HepG2 (cell line): ENCODE measurements at regions not wholly inside any gene's neighbourhood (a gene's known extent, or its start where the extent isn't known, plus 50 kb on each side); places are given as distances from the start of the nearest gene placed in this dataset.

Experiments
- AHDC1 ChIP-seq: sonication (generic); formaldehyde crosslinking; IDR thresholded peaks from 2 replicates; pipeline ENCODE4 v1.5.1; 2020; ENCODE audit warnings: mild to moderate bottlenecking, missing genetic modification reagents, borderline replicate concordance
- FOXA3 ChIP-seq: IDR thresholded peaks from 2 replicates; pipeline ENCODE4 v1.6.1; 2016; ENCODE audit warnings: missing genetic modification reagents, missing compliant biosample characterization
- HDAC1 ChIP-seq: sonication (generic); formaldehyde crosslinking; IDR thresholded peaks from 2 replicates; pipeline ENCODE4 v1.5.1; 2020; ENCODE audit warnings: mild to moderate bottlenecking, missing genetic modification reagents
- KDM3A ChIP-seq: IDR thresholded peaks from 2 replicates; pipeline ENCODE4 v1.6.1; 2018; ENCODE audit warnings: low read depth, missing compliant biosample characterization
- LCORL ChIP-seq, 2 experiments: fragments of 450-650 bp in 1 of 2; sonication (generic) in 1 of 2; formaldehyde crosslinking in 1 of 2; IDR thresholded peaks; 2 replicates each; pipeline versions ENCODE4 v1.5.0 to v1.6.1; 2017 to 2020; ENCODE audit warnings: antibody characterized with exemption in 1 of 2, missing genetic modification reagents in 1 of 2
- NFKB2 ChIP-seq: sonication (generic); formaldehyde crosslinking; IDR thresholded peaks from 2 replicates; pipeline ENCODE4 v1.4.0; 2020; ENCODE audit warnings: missing genetic modification reagents, borderline replicate concordance
- PCBP2 ChIP-seq: fragments of 200-400 bp; formaldehyde crosslinking; optimal IDR thresholded peaks from 2 replicates; pipeline ENCODE3; 2018; ENCODE audit warnings: low read length, low read depth; ENCODE audit not compliant: poor library complexity, severe bottlenecking
- SAP130 ChIP-seq: IDR thresholded peaks from 2 replicates; pipeline ENCODE4 v1.6.1; 2016; ENCODE audit warnings: low read depth
- ZBTB7B ChIP-seq: sonication (generic); formaldehyde crosslinking; IDR thresholded peaks from 2 replicates; pipeline ENCODE4 v1.4.0; 2020; ENCODE audit warnings: missing genetic modification reagents
- ZNF670 ChIP-seq: sonication (generic); formaldehyde crosslinking; IDR thresholded peaks from 2 replicates; pipeline ENCODE4 v1.8.0; 2022; ENCODE audit warnings: mild to moderate bottlenecking, missing genetic modification reagents, borderline replicate concordance

DNA sequence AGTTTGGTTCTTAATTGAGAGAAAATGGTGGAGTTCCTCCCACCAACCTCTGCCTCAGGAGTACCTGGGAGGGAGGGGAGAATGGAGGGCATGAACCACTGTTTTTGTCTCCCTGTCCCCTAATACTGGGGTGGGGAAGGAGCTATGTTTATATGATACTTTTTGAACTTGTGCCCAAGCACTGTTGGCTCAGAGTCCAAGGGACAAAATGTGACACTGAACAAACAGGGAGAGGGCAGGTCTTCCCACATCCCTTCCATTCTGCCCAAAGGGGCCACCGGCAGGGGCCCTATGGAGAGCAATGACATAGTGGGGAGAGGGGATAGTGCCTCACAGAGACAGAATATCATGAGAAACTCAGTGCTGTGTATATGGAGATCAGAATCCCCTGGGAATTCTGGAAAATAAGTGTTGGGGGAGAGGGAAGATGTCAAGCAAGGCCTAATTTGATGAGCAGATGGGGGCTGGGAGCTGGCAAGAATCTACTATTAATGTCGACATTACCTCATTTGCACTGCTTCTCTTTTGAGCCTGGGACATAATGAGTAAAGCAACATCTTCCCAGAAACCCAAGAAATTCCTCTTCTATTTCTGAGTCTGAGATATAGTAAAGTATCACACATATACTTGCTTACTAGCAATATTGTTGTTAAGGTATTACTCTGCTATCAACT lies 180.6 kb downstream of the CYP26A1 start (continued):
- peak; percentile 87; the same call in 1 of the 2 replicates for TF ChIP-seq AHDC1 (CRISPR knock-in tag)
- TF ChIP-seq ZBTB7B (CRISPR knock-in tag): peak; percentile 66; the same call in 1 of the 2 replicates
- TF ChIP-seq PCBP2: no peak
- peak; percentile 88 for TF ChIP-seq FOXA3 (CRISPR knock-in tag)
- no peak for TF ChIP-seq LCORL (IDR thresholded peaks at IDR 0.05)
- TF ChIP-seq LCORL (CRISPR knock-in tag; IDR thresholded peaks at IDR 0.05): peak; percentile 94
- TF ChIP-seq ZNF670: peak; percentile 51; the same call in 1 of the 2 replicates
- peak; percentile 42; the same call in 1 of the 2 replicates for TF ChIP-seq SAP130 (CRISPR knock-in tag)
- no peak for TF ChIP-seq NFKB2 (CRISPR knock-in tag)
- peak; percentile 48; the same call in 1 of the 2 replicates for TF ChIP-seq KDM3A (CRISPR knock-in tag)
- peak; percentile 74 for TF ChIP-seq HDAC1 (CRISPR knock-in tag)
- TF ChIP-seq, all 625 proteins: peak for 109
